SK-N-SH (cell line): ENCODE measurements at regions not wholly inside any gene's neighbourhood (a gene's known extent, or its start where the extent isn't known, plus 50 kb on each side); places are given as distances from the start of the nearest gene placed in this dataset.
"Not testable (repeated sequence)": the region's sequence is repeated elsewhere in the genome, so short reads cannot be mapped to it uniquely, and the experiment has no call there.

Experiments used
- CTCF ChIA-PET: fragments of 300-600, 350-600 bp; formaldehyde crosslinking; extraction: SDS; loops from one replicate; lab custom pipeline; 2021; lab: Yijun Ruan, JAX
- POLR2A ChIA-PET: fragments of 350-600 bp; sonication (Branson Sonifier 250); formaldehyde crosslinking; extraction: SDS; loops from one replicate; lab custom pipeline; 2020; ENCODE audit warnings: antibody characterized with exemption, inconsistent platforms; lab: Yijun Ruan, JAX
- DNase-seq: peaks from one replicate; pipeline ENCODE4 v3.0.0; 2012
- H2AFZ ChIP-seq: fragments of 200-600 bp; sonication (generic); 2 replicates; pipeline ENCODE4 v1.8.1; 2016; ENCODE audit warnings: antibody characterized with exemption, mild to moderate bottlenecking, low read depth
- H3F3A ChIP-seq: fragments of 200-600 bp; sonication (generic); replicated peaks from 2 replicates; pipeline ENCODE3; 2016; ENCODE audit warnings: antibody characterized with exemption, mild to moderate bottlenecking; ENCODE audit not compliant: insufficient read depth
- H3K27ac ChIP-seq, 2 experiments: fragments of 200-500 bp in 1 of 2; fragments of 200-600 bp in 1 of 2; sonication (Bioruptor generic) in 1 of 2; sonication (generic), shearing (Covaris generic) in 1 of 2; 2 replicates each; pipeline versions ENCODE4 v1.5.1 to v1.6.1; 2014 to 2016; ENCODE audit warnings: low read depth in 2 of 2, inconsistent platforms in 1 of 2, low read length in 1 of 2, mild to moderate bottlenecking in 1 of 2, mixed read lengths in 1 of 2
- H3K27me3 ChIP-seq: fragments of 200-600 bp; sonication (generic), shearing (Covaris generic); 2 replicates; pipeline ENCODE4 v1.6.1; 2016; ENCODE audit warnings: mixed run types; ENCODE audit not compliant: insufficient read depth
- H3K36me3 ChIP-seq, 2 experiments: fragments of 200-500 bp in 1 of 2; fragments of 200-600 bp in 1 of 2; sonication (Bioruptor generic) in 1 of 2; sonication (generic) in 1 of 2; replicated peaks in 1 of 2; 2 replicates each; pipeline versions ENCODE3 to v1.5.1; 2014 to 2016; ENCODE audit warnings: low read length in 1 of 2, mild to moderate bottlenecking in 1 of 2; ENCODE audit not compliant: insufficient read depth in 2 of 2, control insufficient read depth in 1 of 2
- H3K4me1 ChIP-seq, 2 experiments: fragments of 200-500 bp in 1 of 2; fragments of 200-600 bp in 1 of 2; sonication (Bioruptor generic) in 1 of 2; sonication (generic), shearing (Covaris generic) in 1 of 2; 2 replicates each; pipeline versions ENCODE4 v1.5.1 to v1.6.1; 2014 to 2016; ENCODE audit warnings: low read depth in 1 of 2, low read length in 1 of 2, mixed run types in 1 of 2; ENCODE audit not compliant: insufficient read depth in 2 of 2, control insufficient read depth in 1 of 2
- H3K4me2 ChIP-seq: fragments of 200-600 bp; sonication (generic), shearing (Covaris generic); 2 replicates; pipeline ENCODE4 v1.6.1; 2017; ENCODE audit warnings: mixed run types
- H3K4me3 ChIP-seq, 2 experiments: fragments of 200-500 bp in 1 of 2; fragments of 200-600 bp in 1 of 2; sonication (Bioruptor generic) in 1 of 2; sonication (generic), shearing (Covaris generic) in 1 of 2; 2 replicates each; pipeline versions ENCODE4 v1.5.1 to v1.8.1; 2014 to 2016; ENCODE audit warnings: low read depth in 2 of 2, inconsistent platforms in 1 of 2, low read length in 1 of 2, mild to moderate bottlenecking in 1 of 2, mixed read lengths in 1 of 2, moderate library complexity in 1 of 2
- H3K79me2 ChIP-seq: fragments of 200-600 bp; sonication (generic); 2 replicates; pipeline ENCODE4 v1.8.1; 2017; ENCODE audit warnings: mild to moderate bottlenecking; ENCODE audit not compliant: insufficient read depth
- H3K9ac ChIP-seq: fragments of 200-600 bp; sonication (generic); 2 replicates; pipeline ENCODE4 v1.6.1; 2017; ENCODE audit warnings: mixed run types
- H3K9me2 ChIP-seq: fragments of 200-600 bp; sonication (generic); 2 replicates; pipeline ENCODE4 v1.6.1; 2017; ENCODE audit warnings: mixed run types
- H3K9me3 ChIP-seq: fragments of 200-600 bp; sonication (generic); 2 replicates; pipeline ENCODE4 v1.6.1; 2017; ENCODE audit warnings: mixed run types, mild to moderate bottlenecking, moderate library complexity
- H4K20me1 ChIP-seq: fragments of 200-600 bp; sonication (generic); 2 replicates; pipeline ENCODE4 v1.6.1; 2017; ENCODE audit warnings: mild to moderate bottlenecking, mixed run types; ENCODE audit not compliant: insufficient read depth
- ELF1 ChIP-seq: IDR thresholded peaks from 2 replicates; pipeline ENCODE4 v1.4.0; 2012
- FOSL2 ChIP-seq: IDR thresholded peaks from 2 replicates; pipeline ENCODE4 v1.4.0; 2012; ENCODE audit warnings: low read depth, mild to moderate bottlenecking, moderate library complexity, borderline replicate concordance
- FOXM1 ChIP-seq: IDR thresholded peaks from 2 replicates; pipeline ENCODE4 v1.4.0; 2012; ENCODE audit warnings: low read depth, mild to moderate bottlenecking
- GABPA ChIP-seq: IDR thresholded peaks from 2 replicates; pipeline ENCODE4 v1.4.0; 2012; ENCODE audit warnings: low read depth, mild to moderate bottlenecking
- JUND ChIP-seq: IDR thresholded peaks from 2 replicates; pipeline ENCODE4 v1.4.0; 2012
- MEF2A ChIP-seq: IDR thresholded peaks from 2 replicates; pipeline ENCODE4 v1.4.0; 2012; ENCODE audit warnings: low read depth, borderline replicate concordance
- MXI1 ChIP-seq: IDR thresholded peaks from 2 replicates; pipeline ENCODE4 v1.6.1; 2012; ENCODE audit warnings: mild to moderate bottlenecking, low read depth, low read length, improper control_type of control experiment
- RAD21 ChIP-seq: IDR thresholded peaks from 2 replicates; pipeline ENCODE4 v1.6.1; 2012; ENCODE audit warnings: mild to moderate bottlenecking, low read length
- RFX5 ChIP-seq: IDR thresholded peaks from 2 replicates; pipeline ENCODE4 v1.6.1; 2012; ENCODE audit warnings: mild to moderate bottlenecking, improper control_type of control experiment, low read length
- TCF12 ChIP-seq: IDR thresholded peaks from 2 replicates; pipeline ENCODE4 v1.4.0; 2012
- TEAD4 ChIP-seq: IDR thresholded peaks from 2 replicates; pipeline ENCODE4 v1.4.0; 2012; ENCODE audit warnings: mild to moderate bottlenecking, borderline replicate concordance; ENCODE audit not compliant: insufficient read depth
- USF1 ChIP-seq: IDR thresholded peaks from 2 replicates; pipeline ENCODE4 v1.4.0; 2012; ENCODE audit warnings: low read depth, borderline replicate concordance
- USF2 ChIP-seq: fragments of 150-350 bp; IDR thresholded peaks from 2 replicates; pipeline ENCODE4 v1.6.1; 2017; ENCODE audit warnings: antibody characterized with exemption, low read length, low read depth, borderline replicate concordance
- YY1 ChIP-seq: IDR thresholded peaks from 2 replicates; pipeline ENCODE4 v1.4.0; 2012; ENCODE audit warnings: low read depth, mild to moderate bottlenecking
- WGBS: methylation state at CpG from one replicate; pipeline ENCODE4 v1.1.6; 2017; ENCODE audit warnings: low lambda C conversion rate; 5-methylcytosine and 5-hydroxymethylcytosine counted together

- H3K4me2 ChIP-seq, result no peak overlapping the region
- WGBS, result 72% methylated on average over 12 of the region's 12 CpGs
- POLR2A ChIA-PET, result no interaction called here
Observed at GRCh38 chr2:47695800-47696477, 87.0 kb upstream of the MSH6 start.

GRCh38 chr2:47694451-47694850 lies 88.5 kb upstream of the MSH6 start:
- POLR2A ChIA-PET, result not testable (repeated sequence)

More at GRCh38 chr2:47695800-47696477, 87.0 kb upstream of the MSH6 start:
- no peak overlapping the region for H3K4me3 ChIP-seq
- no peaks in the 10 kb centered on the region for H3K9me2 ChIP-seq
- H2AFZ ChIP-seq, result no peak overlapping the region
- H3K79me2 ChIP-seq, result no peaks in the 10 kb centered on the region
- TF ChIP-seq YY1 (no peak), USF1 (no peak), RFX5 (no peak), TCF12 (no peak), FOSL2 (no peak), FOXM1 (no peak), RAD21 (no peak), MEF2A (no peak), TEAD4 (no peak), MXI1 (no peak), GABPA (no peak), USF2 (no peak), ELF1 (no peak), JUND (no peak)
- H3K4me1 ChIP-seq, result no peaks in the 10 kb centered on the region; a peak in 1 of 4 replicates
- no peaks in the 10 kb centered on the region for H3K36me3 ChIP-seq
- no peak overlapping the region for H3K9ac ChIP-seq
- H3F3A ChIP-seq, result no peaks in the 10 kb centered on the region
- H4K20me1 ChIP-seq, result no peaks in the 10 kb centered on the region
- DNase-seq, result no peak
- no peak overlapping the region for H3K27ac ChIP-seq
- CTCF ChIA-PET, result interaction anchor here (0.9 to 1.8 kb wide), 2 partner anchors 42 to 72 kb away, joined by 4 to 6 read pairs; no protein-coding TSS in a partner anchor
- no peaks in the 10 kb centered on the region; the same call in 1 of the 2 replicates for H3K9me3 ChIP-seq
- H3K27me3 ChIP-seq, result no peaks in the 10 kb centered on the region; the same call in 1 of the 2 replicates

GRCh38 chr2:47690706-47691325 lies 92.1 kb upstream of the MSH6 start:
- POLR2A ChIA-PET, H3K79me2 ChIP-seq, H3K9ac ChIP-seq, H3K27me3 ChIP-seq, H3K27ac ChIP-seq, H3F3A ChIP-seq, H2AFZ ChIP-seq, H3K9me2 ChIP-seq, H3K9me3 ChIP-seq, CTCF ChIA-PET, DNase-seq, H3K4me1 ChIP-seq, H3K4me3 ChIP-seq, H3K36me3 ChIP-seq, H4K20me1 ChIP-seq, H3K4me2 ChIP-seq: not testable (repeated sequence)
- 91% methylated on average over 40 of the region's 44 CpGs for WGBS

More at GRCh38 chr2:47694451-47694850, 88.5 kb upstream of the MSH6 start:
- not testable (repeated sequence) for DNase-seq, H3K9me2 ChIP-seq, H3K79me2 ChIP-seq, H4K20me1 ChIP-seq, H3K4me2 ChIP-seq, H3K9me3 ChIP-seq, H3F3A ChIP-seq, H3K36me3 ChIP-seq, H3K4me3 ChIP-seq, H3K27me3 ChIP-seq, H2AFZ ChIP-seq, H3K9ac ChIP-seq, H3K27ac ChIP-seq, H3K4me1 ChIP-seq
- CTCF ChIA-PET, result interaction anchor here (1.8 kb wide), 1 partner anchor 73 kb away, joined by 6 read pairs; no protein-coding TSS in a partner anchor
- 76% methylated on average over 13 of the region's 13 CpGs for WGBS
